Right lobe of liver (tissue), 4 donors: ENCODE measurements at regions not wholly inside any gene's neighbourhood (a gene's known extent, or its start where the extent isn't known, plus 50 kb on each side); places are given as distances from the start of the nearest gene placed in this dataset.

Experiments used
- CTCF ChIP-seq, 4 donors: fragments of 200-600 bp in 3 of 4; fragments of 450-650 bp in 1 of 4; IDR thresholded peaks; one replicate each; pipeline versions ENCODE4 v1.5.1 to v1.8.0; 2016 to 2022; ENCODE audit warnings: antibody characterized with exemption in 4 of 4, mild to moderate bottlenecking in 2 of 4
- POLR2A ChIP-seq: fragments of 450-650 bp; IDR thresholded peaks from one replicate; pipeline ENCODE4 v1.6.1; 2017; ENCODE audit warnings: antibody characterized with exemption, mild to moderate bottlenecking
- donor health status: DM: no; HTN: no; CAD: no.
- donor health status: DM: no; HTN: no; CAD: no.
- donor health status: DM: no; HTN: yes; CAD: no.

GRCh38 chr13:63377986-63378385 lies 1962.3 kb upstream of the PCDH20 start:
- no peak for TF ChIP-seq CTCF (IDR thresholded peaks at IDR 0.05)
- no peak for TF ChIP-seq POLR2A
